Natural killer cell (primary cell): ENCODE measurements at regions not wholly inside any gene's neighbourhood (a gene's known extent, or its start where the extent isn't known, plus 50 kb on each side); places are given as distances from the start of the nearest gene placed in this dataset.
"Not testable (repeated sequence)": the region's sequence is repeated elsewhere in the genome, so short reads cannot be mapped to it uniquely, and the experiment has no call there.

Experiments used
- ATAC-seq, 3 donors: fragments of 150-1000 bp in 2 of 3; fragments of 200-7000 bp in 1 of 3; cut with Tn5 transposase; 1 replicate in 1 of 3; 2 replicates in 2 of 3; pipeline ENCODE4 v1.10.0; 2021; ENCODE audit warnings: mild to moderate bottlenecking in 2 of 3, moderate library complexity in 2 of 3
- DNase-seq, 2 donors: peaks; one replicate each; pipeline versions ENCODE4 v3.0.0 to v3.0.0-alpha.2; 2013 to 2021; ENCODE audit warnings: mixed read lengths in 1 of 2
- H3K27ac ChIP-seq: one replicate; pipeline ENCODE4 v1.5.1; 2013; ENCODE audit warnings: mild to moderate bottlenecking, low read length
- H3K27me3 ChIP-seq: one replicate; pipeline ENCODE4 v1.6.1; 2013; ENCODE audit warnings: low read length; ENCODE audit not compliant: control insufficient read depth, insufficient read depth
- H3K36me3 ChIP-seq: one replicate; pipeline ENCODE4 v1.6.1; 2013; ENCODE audit warnings: low read length; ENCODE audit not compliant: control insufficient read depth, insufficient read depth
- H3K4me1 ChIP-seq: one replicate; pipeline ENCODE4 v1.6.1; 2013; ENCODE audit warnings: low read length; ENCODE audit not compliant: control insufficient read depth, insufficient read depth
- H3K4me3 ChIP-seq: one replicate; pipeline ENCODE4 v1.5.1; 2013; ENCODE audit warnings: low read length
- H3K9me3 ChIP-seq: one replicate; pipeline ENCODE4 v1.6.1; 2013; ENCODE audit warnings: low read length; ENCODE audit not compliant: control insufficient read depth, insufficient read depth
- H3K27ac Mint-ChIP-seq, 2 donors: one replicate each; pipeline ENCODE4 v1.8.0; 2022; ENCODE audit warnings: mild to moderate bottlenecking in 2 of 2, mixed read lengths in 2 of 2, moderate library complexity in 1 of 2
- H3K27me3 Mint-ChIP-seq, 2 donors: one replicate each; pipeline ENCODE4 v1.8.0; 2022; ENCODE audit warnings: low read depth in 2 of 2, mixed read lengths in 2 of 2
- H3K36me3 Mint-ChIP-seq: one replicate; pipeline ENCODE4 v1.8.0; 2022; ENCODE audit warnings: mixed read lengths
- H3K4me1 Mint-ChIP-seq, 2 donors: one replicate each; pipeline ENCODE4 v1.8.0; 2022; ENCODE audit warnings: mixed read lengths in 2 of 2
- H3K4me3 Mint-ChIP-seq: one replicate; pipeline ENCODE4 v1.8.0; 2022; ENCODE audit warnings: mild to moderate bottlenecking, moderate library complexity, mixed read lengths
- H3K9me3 Mint-ChIP-seq, 2 donors: one replicate each; pipeline ENCODE4 v1.8.0; 2022; ENCODE audit warnings: mixed read lengths in 2 of 2
- CTCF ChIP-seq: fragments of 200-600 bp; IDR thresholded peaks from one replicate; pipeline ENCODE4 v1.8.0; 2022; ENCODE audit warnings: antibody characterized with exemption
- WGBS: methylation state at CpG from one replicate; pipeline ENCODE4 v1.1.7; 2013; ENCODE audit warnings: missing lambda C conversion rate; ENCODE audit not compliant: insufficient coverage; 5-methylcytosine and 5-hydroxymethylcytosine counted together
- intact Hi-C: fragments of 100-400 bp; cut with micrococcal nuclease; formaldehyde crosslinking; loops from one replicate; pipeline ENCODE4 v1.14.2; 2022

GRCh38 chr7:84912537-84912936 lies 274.3 kb downstream of the SEMA3D start:
- H3K36me3 Mint-ChIP-seq, result no peaks in the 10 kb centered on the region
- H3K4me3 Mint-ChIP-seq, result no peak overlapping the region
- H3K9me3 Mint-ChIP-seq, result peaks cover 3 to 5% of the 10 kb centered on the region in 2 donors
- no peak for DNase-seq
- Histone ChIP-seq H3K36me3 (no peaks in the 10 kb centered on the region), H3K4me3 (no peak overlapping the region), H3K27ac (no peak overlapping the region), H3K4me1 (no peaks in the 10 kb centered on the region), H3K9me3 (peaks cover 3% of the 10 kb centered on the region), H3K27me3 (no peaks in the 10 kb centered on the region)
- ATAC-seq, result no peak
- H3K27me3 Mint-ChIP-seq, result no peaks in the 10 kb centered on the region
- TF ChIP-seq CTCF, result no peak
- H3K27ac Mint-ChIP-seq, result no peak overlapping the region
- no peaks in the 10 kb centered on the region for H3K4me1 Mint-ChIP-seq
- intact Hi-C loops, result no loop called here
- no CpG with 5 or more reads among the region's 2 CpGs for WGBS

GRCh38 chr7:84912018-84912417 lies 274.8 kb downstream of the SEMA3D start:
- no peak overlapping the region for H3K4me3 Mint-ChIP-seq
- no peak for DNase-seq
- Histone ChIP-seq H3K27me3 (no peaks in the 10 kb centered on the region), H3K4me1 (no peaks in the 10 kb centered on the region), H3K4me3 (no peak overlapping the region), H3K36me3 (no peaks in the 10 kb centered on the region), H3K27ac (no peak overlapping the region), H3K9me3 (peaks cover 3% of the 10 kb centered on the region)
- H3K9me3 Mint-ChIP-seq, result peaks cover 3 to 5% of the 10 kb centered on the region in 2 donors
- no peak for TF ChIP-seq CTCF
- no peak for ATAC-seq
- no peaks in the 10 kb centered on the region for H3K36me3 Mint-ChIP-seq
- intact Hi-C loops, result no loop called here
- H3K27me3 Mint-ChIP-seq, result no peaks in the 10 kb centered on the region
- H3K4me1 Mint-ChIP-seq, result no peaks in the 10 kb centered on the region
- no peak overlapping the region for H3K27ac Mint-ChIP-seq

- ATAC-seq, result no peak
- no peaks in the 10 kb centered on the region for H3K27me3 Mint-ChIP-seq
- TF ChIP-seq CTCF, result no peak
- Histone ChIP-seq H3K36me3 (no peaks in the 10 kb centered on the region), H3K4me1 (no peaks in the 10 kb centered on the region), H3K27ac (no peak overlapping the region), H3K27me3 (no peaks in the 10 kb centered on the region), H3K4me3 (no peak overlapping the region), H3K9me3 (peaks cover 3% of the 10 kb centered on the region)
- H3K4me1 Mint-ChIP-seq, result no peaks in the 10 kb centered on the region
- intact Hi-C loops, result no loop called here
- H3K9me3 Mint-ChIP-seq, result peaks cover 4 to 5% of the 10 kb centered on the region in 2 donors
- DNase-seq, result no peak
- no peaks in the 10 kb centered on the region for H3K36me3 Mint-ChIP-seq
- no peak overlapping the region for H3K4me3 Mint-ChIP-seq
- H3K27ac Mint-ChIP-seq, result no peak overlapping the region
- 78% methylated on average over 4 of the region's 4 CpGs for WGBS
Observed at GRCh38 chr7:84911077-84911476, 275.8 kb downstream of the SEMA3D start.

- H3K27ac Mint-ChIP-seq, intact Hi-C loops, DNase-seq, H3K36me3 Mint-ChIP-seq, H3K27me3 ChIP-seq, H3K4me3 ChIP-seq, H3K4me1 Mint-ChIP-seq, H3K9me3 Mint-ChIP-seq, H3K4me1 ChIP-seq, H3K36me3 ChIP-seq, H3K9me3 ChIP-seq, ATAC-seq, H3K27ac ChIP-seq, H3K4me3 Mint-ChIP-seq, H3K27me3 Mint-ChIP-seq: not testable (repeated sequence)
- 82% methylated on average over 5 of the region's 5 CpGs for WGBS
Observed at GRCh38 chr7:84910322-84910721, 276.5 kb downstream of the SEMA3D start.
